Islet precursor cell (in vitro differentiated cells): ENCODE measurements at regions not wholly inside any gene's neighbourhood (a gene's known extent, or its start where the extent isn't known, plus 50 kb on each side); places are given as distances from the start of the nearest gene placed in this dataset.
A peak's percentile ranks its signal among the peaks of the same experiment; 100 is the strongest.

Source experiments
- DNase-seq: peaks from one replicate; pipeline ENCODE4 v3.0.0-alpha.2; 2018

- no peak for DNase-seq
Observed at GRCh38 chr2:105617631-105618350, 126.9 kb upstream of the NCK2 start.

DNA sequence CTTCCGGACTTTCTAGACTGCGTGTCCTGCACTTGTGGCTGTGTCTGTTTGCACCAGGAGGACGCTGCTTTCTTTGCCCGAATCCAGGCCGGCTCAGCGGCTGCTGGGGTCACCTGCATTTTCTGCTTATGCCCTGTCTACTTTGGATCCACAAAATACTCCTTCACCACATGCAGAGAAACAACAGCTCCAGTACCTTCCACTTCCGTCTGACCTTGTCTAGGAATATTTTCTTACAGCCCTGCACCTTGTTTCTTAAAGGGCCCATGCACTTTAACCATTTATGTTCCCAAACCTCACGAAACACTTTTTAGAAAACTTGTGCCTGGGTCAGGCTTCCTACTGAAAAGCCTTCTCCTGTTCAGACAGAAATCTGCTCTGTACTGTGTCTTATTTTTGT, 129.4 kb upstream of the NCK2 start:
- no peak for DNase-seq

DNA sequence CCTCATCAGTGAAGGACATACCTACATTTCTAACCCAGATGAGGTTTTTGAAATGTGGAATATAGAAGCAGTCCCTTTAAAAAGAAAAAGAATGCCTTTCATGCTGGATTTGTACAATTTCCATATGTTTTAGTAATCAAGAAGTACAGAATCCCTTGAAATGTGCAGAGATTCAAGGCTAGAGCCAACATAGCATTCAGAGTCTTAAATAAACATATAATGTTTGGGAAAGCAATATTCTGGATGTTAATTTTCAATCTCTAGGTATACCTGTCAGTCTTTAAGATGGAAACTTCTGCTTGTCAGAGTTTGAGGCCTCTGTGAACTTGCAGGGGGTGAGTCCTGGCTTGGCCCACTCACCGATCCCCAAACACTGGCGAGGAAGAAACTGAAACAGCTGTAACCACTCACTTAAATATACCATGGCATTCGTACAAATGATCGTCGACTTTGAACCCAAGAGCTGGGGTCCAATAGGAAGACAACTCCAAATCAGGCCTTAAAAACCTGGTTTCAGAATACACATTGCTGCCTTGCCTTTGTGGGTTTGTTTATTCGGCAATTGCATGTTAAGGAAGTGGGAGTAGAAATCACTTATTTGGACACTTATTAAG, 132.8 kb upstream of the NCK2 start:
- DNase-seq = no peak

DNA sequence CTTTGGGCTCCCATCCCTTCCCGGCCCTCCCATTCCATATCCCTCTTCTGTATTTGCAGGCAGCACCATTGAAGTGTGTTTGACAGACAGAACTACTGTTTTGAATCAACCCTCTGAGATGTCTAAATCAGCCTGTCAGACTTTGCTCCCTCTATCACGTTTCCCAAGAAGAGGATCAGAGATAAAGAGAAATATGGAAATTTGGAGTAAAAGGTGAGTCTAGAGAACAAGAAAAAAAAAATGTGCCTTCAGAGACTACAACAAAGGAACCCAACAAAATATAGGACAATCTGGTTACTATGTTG, 133.4 kb upstream of the NCK2 start:
- no peak for DNase-seq

DNA sequence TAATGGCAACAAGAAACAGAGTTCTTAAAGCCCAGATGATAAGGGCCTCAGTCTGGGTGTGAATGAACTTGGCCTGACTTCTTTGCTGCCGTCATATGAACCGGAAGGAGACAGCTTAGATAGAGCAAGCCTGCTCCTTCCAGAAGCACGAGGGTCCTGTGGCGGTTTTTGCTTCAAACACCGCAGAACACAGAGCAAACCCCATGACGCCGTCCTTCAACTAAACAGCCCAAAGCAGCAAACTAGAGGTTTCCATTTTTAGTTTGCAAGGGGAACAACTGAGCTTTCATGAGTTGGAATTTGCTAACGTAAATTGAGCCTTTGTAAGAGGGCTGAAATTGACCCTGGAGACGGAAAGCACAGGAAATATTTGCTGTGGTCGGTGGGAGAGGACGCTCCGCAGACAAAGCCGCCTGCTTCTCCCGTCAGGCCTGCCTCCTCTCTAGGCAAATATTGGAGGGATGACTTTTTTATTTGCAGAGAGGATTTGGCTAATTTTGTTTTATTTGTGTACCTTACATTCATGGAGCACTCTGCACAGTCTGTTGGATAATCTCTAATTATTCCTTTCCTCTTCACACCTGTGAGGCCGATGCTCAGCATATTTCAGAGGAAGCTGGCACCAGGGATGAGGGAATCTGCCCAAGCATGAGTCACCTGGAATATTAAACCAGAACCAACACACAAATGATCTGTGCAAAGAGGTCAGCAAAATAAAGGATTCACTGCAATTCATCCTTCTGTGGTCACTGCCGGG, 134.0 kb upstream of the NCK2 start:
- no peak for DNase-seq

DNA sequence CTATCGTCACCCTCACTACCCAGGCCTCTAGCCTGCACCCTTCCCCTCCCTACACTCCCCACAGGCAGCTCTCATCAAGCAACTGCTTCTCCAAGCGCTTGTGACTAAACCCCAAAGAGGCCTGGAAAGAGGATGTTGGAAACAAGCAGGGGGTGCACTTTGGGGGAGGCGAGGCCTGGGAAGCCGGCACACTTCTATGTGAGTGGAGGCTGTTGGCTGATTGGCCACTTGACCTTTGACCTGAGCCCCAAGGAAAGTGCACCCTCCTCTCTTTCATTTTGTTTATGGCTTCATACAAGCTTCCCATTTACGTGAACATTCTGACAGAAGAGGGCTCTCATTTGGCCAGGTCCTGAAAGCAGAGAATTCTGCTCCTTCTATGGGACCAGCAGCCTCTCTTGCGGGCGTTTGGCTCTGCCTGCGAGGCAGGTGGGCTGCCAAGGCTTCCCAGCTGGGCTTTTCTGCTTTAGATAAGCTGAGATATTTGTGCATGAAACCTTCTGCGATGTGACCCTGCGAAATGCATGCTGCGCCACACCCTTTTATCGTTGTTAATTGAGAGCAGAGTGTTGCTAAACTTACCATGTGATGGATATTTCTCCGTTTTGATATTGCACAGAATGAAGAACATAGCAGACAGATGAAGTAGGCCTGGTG, 134.8 kb upstream of the NCK2 start:
- DNase-seq = no peak

- DNase-seq = no peak
Observed at GRCh38 chr2:105607920-105608504, 136.7 kb upstream of the NCK2 start.

- no peak for DNase-seq
Observed at GRCh38 chr2:105606081-105606480, 138.6 kb upstream of the NCK2 start.

- DNase-seq = no peak
Observed at GRCh38 chr2:105604938-105605337, 139.8 kb upstream of the NCK2 start.

DNA sequence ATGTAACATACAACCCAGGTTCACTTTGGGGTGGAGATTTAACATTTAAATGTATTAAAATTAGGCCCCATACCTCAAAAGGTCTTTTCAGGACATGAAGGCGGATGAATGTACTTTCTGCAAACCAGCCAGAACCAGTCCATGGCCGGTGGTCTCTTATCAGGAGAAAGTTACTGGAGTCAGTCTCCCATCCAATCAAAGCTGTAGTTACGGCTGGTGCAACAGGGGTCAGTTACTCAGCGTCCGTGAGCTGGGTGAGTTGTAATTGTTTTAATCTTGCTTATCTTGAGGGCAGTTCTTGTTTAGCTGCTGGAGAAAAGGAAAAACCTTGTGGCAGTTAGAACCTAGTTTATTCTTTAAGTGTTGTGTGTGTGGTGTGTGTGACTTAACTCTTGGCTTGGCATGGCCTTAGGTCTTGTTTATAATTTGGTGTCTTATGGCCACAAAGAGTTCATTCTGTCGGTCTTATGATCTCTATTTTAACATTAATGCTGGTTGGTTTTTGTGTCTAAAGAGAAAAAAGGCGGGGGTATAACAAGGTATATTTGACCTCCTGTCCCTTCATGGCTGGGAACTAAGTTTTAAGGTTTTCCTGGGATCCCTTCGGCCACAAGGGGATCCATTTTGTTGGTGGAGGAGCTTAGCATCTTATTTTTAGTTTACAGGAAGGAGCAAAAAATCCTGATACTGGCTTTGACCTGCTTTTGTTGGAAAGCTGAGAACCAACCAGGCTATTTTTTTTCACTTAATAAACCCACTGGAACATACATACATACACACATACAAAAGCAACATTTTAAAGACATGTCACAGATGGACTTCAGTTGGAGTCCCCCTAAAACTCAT, 143.5 kb upstream of the NCK2 start:
- no peak for DNase-seq

GRCh38 chr2:105600602-105600948, 144.1 kb upstream of the NCK2 start:
- DNase-seq = no peak

DNA sequence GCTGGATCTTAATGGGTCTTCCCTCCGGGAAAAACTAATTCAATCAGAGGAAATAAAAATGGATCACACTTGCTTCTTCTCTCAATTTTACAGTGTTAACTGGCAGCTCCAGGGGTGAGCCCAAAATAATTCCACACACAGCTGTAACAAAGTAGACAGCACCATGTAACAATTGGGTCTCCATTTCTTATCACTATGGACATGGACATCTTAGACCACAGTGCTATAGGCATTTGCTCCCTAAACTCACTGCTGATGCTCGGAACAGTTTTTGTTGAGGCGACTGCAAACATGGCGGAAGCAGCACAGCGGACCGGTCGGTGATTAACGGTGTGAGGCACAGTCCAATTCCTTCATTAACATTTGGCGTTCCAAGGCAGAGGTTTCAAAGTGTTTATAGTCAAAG, 144.7 kb upstream of the NCK2 start:
- DNase-seq = no peak

- no peak for DNase-seq
Observed at GRCh38 chr2:105598829-105599698, 145.6 kb upstream of the NCK2 start.

GRCh38 chr2:105597806-105598803, 146.6 kb upstream of the NCK2 start:
- DNase-seq = peak; percentile 64

- no peak for DNase-seq
Observed at GRCh38 chr2:105597011-105597805, 147.5 kb upstream of the NCK2 start.

DNA sequence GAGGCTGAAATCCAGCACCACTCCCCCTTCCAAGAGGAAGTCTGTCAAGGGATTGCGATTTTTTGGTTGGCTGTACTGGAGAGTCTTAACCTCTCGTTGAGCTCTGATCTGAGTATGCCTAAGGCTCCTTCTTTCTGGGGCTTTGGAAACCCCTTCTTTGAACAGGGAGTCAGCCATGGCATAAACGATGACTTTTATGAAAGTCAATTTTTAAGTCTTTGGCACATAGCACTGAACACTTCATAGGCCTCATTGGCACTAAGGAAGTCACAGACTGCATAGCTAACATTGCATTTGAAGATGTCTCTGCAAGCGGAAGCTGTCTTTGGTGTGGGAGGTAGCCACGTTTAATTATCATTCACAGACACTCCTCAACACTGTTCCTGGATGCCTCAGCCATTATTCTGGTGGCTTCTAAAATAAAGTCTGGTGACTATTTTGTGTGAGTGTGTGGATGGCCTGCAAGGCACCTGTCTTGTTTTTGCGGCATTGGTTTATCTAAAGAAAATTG, 148.2 kb upstream of the NCK2 start:
- no peak for DNase-seq

DNA sequence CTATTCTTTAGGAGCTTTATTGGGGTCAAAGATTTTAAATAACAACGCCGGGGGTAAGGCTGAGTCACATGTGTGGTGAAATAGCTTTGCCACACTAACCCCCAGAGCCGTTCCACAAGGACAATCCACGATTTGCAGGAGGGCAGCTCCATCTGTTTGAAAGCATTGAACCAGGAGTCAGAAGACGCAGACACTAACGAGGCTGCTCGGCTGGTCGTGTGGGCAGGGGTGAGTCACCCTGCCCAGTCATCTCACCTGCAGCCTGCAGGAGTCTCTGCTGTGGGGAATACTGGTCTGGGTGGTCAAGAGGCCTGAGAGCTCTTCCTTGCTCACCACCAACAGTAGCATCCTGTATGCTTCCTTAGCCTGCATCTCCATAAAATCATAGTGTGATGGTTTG, 149.2 kb upstream of the NCK2 start:
- peak; percentile 92 for DNase-seq

DNA sequence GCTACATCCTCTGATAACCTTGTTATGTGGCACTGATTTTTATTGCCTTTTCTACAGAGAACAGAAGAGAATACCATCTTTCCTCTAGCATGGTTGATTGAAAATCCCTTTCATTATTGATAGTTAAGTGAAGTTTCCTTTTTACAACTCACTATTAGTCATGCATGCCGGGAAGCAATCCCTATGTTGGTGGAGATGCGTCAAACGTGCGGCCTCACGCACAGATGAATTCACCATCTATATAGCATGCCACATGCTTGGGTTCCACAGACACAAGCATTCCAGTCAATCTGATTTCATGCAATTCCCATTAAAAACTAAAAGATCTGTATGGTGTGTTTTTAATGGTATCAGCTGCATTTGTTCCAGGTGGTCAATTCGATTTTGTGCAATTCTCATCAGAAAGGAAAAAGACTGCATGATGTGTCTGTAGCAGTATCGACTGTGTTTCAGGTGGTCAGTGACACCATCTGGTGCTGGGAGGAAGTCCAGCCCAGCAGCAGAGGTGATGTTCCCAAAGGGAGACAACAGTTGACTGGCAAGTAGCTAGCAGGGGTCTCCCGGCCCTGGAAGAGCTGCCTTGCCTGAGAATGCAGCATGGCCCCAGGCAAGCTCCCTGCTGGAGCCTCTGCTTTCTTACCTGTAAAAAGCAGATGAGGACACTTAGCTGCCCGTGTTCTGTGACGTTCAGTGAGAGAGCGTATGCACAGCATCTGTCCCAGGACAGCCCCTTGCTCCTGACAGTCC, 151.3 kb upstream of the NCK2 start:
- DNase-seq = peak; percentile 76
